ENCODE measurements at regions not wholly inside any gene's neighbourhood (a gene's known extent, or its start where the extent isn't known, plus 50 kb on each side); places are given as distances from the start of the nearest gene placed in this dataset.
"Not testable (repeated sequence)": the region's sequence is repeated elsewhere in the genome, so short reads cannot be mapped to it uniquely, and the experiment has no call there.

DNA sequence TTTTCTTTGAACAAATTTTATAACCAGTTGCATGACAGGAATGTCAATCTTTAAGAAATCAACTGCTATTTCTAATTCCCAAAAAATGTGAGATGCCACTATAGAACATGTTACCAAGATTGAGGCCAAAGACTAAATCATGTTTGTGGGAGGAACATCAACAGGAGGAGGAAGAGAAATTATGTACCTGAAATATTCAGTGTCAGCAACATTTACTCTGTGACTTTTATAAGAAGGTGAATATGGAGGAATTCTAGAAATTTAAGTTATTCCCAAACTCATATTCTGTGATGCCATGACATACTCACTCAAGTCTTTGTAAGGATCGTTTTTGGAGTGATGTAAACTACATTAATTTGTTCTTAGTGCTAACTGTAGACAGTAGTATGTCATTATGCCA is 408.4 kb downstream of the SH2D4B start:
- DNase-seq (ENCODE audit: low read depth in 1 of 2, low spot score in 1 of 2) = no peak

GRCh38 chr10:80946957-80947726 is 409.4 kb downstream of the SH2D4B start:
- no peak for DNase-seq (ENCODE audit: low read depth in 1 of 2, low spot score in 1 of 2)

- DNase-seq (ENCODE audit: low read depth in 1 of 2, low spot score in 1 of 2) = no peak
Observed at GRCh38 chr10:80949785-80950184, 412.1 kb downstream of the SH2D4B start.

DNA sequence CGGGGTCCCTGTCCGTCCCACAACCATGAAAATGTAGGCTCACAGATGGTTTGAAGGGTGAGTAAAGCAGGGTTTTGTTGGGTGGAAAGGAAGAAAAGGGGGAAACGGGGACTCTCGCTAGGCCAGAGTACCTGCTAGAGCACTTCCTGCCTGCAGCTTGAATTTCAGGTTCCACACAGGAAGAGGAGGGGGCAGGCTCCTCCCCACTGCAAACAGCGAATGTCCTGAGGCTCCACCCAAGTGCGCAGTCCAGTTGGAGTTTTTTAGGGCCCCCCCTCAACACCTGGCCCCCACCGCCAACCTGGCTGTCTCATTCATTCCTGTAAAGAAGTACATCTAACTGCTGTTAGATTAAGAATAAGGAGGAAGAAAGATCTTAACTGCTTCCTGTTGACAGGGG is 414.7 kb downstream of the SH2D4B start:
- DNase-seq (ENCODE audit: low read depth in 1 of 2, low spot score in 1 of 2) = no peak

DNA sequence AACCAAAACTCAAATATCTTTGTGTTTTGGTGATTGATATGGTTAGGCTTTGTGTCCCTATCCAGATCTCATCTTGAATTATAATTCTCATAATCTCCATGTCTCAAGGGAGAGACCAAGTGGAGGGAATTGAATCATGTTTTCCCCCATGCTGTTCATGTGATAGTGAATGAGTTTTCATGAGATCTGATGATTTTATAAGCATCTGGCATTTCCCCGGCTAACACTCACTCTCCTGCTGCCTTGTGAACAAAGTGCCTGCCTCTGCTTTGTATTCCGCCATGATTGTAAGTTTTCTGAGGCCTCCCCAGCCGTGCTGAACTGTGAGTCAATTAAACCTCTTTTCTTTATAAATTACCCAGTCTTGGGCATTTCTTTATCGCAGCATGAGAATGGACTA is 419.5 kb downstream of the SH2D4B start:
- no peak for DNase-seq (ENCODE audit: low read depth in 1 of 2, low spot score in 1 of 2)

- no peak for DNase-seq (ENCODE audit: low read depth in 1 of 2, low spot score in 1 of 2)
Observed at GRCh38 chr10:80964179-80964578, 426.5 kb downstream of the SH2D4B start.

DNA sequence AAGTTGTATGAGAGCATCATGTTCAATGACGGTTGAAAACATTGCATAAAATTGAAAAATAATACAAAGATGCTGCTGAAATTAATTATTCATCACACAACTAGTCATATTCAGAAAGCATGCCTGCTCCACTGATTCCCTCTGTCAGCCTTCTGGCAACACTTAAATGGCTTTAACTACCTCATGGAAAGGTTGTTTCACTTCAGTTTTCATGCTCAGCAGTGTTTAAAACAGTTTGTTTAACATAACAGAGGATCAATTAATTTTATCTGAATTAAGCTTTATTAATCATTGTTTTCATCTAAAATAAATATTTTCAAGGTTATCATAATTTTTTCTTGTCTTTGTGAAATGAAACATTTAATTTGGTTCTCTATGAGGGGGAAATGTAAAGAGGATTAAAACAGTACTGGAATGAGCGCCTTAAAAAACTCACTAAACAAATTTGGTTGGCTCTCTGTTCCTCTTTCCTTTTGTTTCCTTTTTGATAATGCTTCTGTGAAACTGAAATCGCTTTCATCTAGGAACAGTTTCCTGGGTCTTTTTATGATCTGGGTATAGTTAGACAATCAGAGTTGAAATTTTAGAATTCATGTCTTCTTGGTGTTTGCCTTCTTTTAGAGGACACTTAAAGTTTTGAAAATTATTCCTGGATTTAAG is 427.4 kb downstream of the SH2D4B start:
- no peak for DNase-seq (ENCODE audit: low read depth in 1 of 2, low spot score in 1 of 2)

DNA sequence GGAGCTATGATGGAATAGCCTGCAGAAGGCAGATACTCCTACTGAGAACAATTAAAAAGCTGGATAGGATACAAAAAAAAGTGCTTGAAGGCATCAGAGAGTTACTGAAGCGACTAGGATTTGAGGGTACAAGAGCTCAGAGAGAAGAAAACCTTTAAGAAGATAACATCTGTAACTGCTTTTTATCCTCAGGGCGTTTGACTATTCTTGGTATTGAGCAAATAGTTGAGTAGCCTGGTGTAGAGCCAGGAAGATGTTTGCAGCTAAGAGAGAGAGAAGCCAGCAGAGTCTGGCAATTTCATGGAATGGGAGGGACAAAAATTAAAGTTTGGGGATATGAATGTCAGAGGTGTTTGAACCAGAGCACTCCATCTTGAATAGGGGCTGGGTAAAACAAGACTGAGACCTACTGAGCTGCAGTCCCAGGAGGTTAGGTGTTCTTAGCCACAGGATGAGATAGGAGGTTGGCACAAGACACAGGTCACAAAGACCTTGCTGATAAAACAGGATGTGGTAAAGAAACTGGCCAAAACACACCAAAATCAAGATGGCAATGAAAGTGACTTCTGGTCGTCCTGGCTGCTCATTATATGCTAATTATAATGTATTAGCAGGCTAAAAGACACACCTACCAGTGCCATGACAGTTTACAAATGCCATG is 428.8 kb downstream of the SH2D4B start:
- no peak for DNase-seq (ENCODE audit: low read depth in 1 of 2, low spot score in 1 of 2)

DNA sequence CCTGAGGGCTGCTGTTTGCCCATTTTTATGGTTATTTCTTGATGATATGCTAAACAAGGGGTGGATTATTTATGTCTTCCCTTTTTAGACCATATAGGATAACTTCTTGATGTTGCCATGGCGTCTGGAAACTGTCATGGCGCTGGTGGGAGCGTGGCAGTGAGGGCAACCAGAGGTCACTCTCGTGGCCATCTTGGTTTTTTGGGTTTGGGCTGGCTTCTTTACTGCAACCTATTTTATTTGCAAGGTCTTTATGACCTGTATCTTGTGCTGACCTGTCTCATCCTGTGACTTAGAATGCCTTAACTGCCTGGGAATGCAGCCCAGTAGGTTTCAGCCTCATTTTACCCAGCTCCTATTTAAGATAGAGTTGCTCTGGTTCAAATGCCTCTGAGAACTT is 429.7 kb downstream of the SH2D4B start:
- DNase-seq (ENCODE audit: low read depth in 1 of 2, low spot score in 1 of 2) = not testable (repeated sequence)

DNA sequence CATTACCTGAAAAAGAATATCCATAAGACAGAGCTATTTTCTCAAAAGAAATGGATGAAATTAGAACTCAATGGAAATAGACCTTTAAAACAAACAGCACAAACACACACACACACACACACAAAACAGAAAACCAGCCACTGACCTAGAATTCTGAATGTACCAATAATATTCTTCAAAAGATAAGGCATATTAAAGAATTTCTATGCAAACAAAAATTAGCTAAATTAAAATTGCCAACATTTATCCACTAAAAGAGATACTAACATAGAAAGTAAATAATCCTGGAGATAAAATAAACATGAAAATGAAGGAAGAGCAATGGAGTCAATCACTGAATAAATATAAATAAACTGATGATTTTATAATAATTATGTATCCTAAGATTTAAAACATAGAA is 431.2 kb downstream of the SH2D4B start:
- no peak for DNase-seq (ENCODE audit: low read depth in 1 of 2, low spot score in 1 of 2)

DNA sequence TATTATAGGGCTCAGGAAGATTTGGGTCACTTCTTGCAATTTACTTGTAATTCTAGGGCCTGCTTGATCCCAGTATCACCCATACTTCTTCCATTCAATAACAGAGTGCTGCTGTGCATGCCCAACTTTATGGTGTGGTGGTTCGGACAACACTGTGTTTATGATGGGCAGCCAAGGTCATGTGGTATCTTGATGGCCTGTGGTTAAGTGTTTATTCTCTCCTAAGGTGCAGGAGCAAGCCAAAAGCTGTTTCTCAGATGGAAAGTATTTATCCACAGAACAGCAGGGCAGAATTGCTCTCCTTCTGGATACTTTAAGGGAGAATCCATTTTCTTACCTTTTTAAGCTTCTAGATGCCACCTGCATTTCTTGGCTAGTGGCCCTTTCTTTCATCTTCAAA is 433.8 kb downstream of the SH2D4B start:
- DNase-seq (ENCODE audit: low read depth in 1 of 2, low spot score in 1 of 2) = no peak

DNA sequence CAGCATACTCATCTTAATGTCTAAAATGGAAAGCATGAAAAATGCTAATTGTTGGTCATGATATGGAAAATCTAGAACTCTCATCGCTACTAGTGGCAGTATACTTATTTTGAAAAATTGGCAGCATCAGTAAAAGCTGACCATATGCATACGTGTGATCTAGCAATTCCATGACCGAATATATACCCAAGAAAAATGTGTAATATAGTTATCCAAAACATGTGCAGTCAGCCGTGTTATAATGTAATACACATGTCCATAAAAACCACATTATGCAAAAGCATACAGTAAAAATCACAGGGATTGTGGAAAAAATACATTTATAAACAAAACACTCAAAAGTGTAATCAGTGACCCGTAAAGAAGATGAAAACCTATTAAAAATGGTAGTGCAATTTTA is 439.0 kb downstream of the SH2D4B start:
- DNase-seq (ENCODE audit: low read depth in 1 of 2, low spot score in 1 of 2) = no peak

DNA sequence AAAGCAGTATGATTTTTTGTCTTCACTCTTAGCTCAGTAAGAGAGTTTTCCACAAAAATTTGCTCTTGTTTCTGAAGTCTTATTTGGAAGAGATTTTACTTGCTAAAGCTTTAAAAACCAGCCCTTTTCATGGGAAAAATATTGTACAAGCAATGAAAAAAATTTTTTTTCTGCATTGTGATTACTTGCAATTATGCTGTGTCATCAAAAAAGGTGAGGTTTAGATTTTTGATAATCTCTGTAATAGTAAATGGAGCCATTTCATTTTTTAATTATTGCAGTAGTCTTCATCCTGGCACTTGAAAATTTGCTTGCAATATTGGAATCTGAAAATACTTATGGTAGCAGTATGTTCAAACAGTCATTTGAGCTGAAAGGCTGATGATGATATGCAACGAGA is 447.4 kb downstream of the SH2D4B start:
- no peak for DNase-seq (ENCODE audit: low read depth in 1 of 2, low spot score in 1 of 2)

GRCh38 chr10:80986596-80986995 is 448.9 kb downstream of the SH2D4B start:
- no peak for DNase-seq (ENCODE audit: low read depth in 1 of 2, low spot score in 1 of 2)

DNA sequence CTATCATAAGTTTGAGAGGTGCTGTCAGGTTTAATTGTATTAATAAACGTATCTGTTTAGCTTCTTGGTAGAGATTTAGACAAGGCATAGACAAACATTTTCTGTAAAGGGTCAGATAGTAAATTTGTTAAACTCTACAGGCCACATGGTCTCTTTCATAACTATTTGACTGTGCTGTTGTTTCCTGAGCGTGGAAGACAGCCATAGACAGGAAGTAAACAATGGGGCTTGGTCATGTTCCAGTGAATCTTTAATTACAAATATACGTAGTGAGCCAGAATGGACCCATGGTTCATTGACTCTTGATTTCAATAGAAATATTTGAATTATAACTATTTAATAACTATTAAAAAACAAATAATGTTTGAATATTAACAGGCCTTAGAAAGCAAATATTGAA is 451.1 kb downstream of the SH2D4B start:
- no peak for DNase-seq (ENCODE audit: low read depth in 1 of 2, low spot score in 1 of 2)

- DNase-seq (ENCODE audit: low read depth in 1 of 2, low spot score in 1 of 2) = no peak
Observed at GRCh38 chr10:80996615-80997193, 459.0 kb downstream of the SH2D4B start.

- DNase-seq (ENCODE audit: low read depth in 1 of 2, low spot score in 1 of 2) = no peak
Observed at GRCh38 chr10:81000781-81001180, 463.1 kb downstream of the SH2D4B start.

DNA sequence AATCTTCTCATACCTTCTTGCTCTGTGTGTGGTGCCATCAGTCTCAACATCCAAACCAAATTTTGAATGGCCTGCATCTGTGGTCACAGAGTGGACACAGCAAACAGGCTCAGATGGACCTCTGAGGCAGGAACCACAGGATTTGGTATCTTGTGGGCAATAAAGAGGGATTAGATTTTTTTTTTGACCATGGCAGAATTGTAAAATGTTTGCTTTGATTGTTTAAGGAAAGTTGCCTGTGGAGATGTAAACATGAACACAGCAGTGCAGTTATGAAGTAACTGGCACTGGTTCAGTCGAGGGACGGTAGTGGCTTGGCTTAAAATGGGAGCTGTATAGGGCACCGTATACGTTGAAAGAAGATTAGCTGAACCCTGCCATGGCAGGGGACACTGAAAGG is 464.7 kb downstream of the SH2D4B start:
- no peak for DNase-seq (ENCODE audit: low read depth in 1 of 2, low spot score in 1 of 2)

DNA sequence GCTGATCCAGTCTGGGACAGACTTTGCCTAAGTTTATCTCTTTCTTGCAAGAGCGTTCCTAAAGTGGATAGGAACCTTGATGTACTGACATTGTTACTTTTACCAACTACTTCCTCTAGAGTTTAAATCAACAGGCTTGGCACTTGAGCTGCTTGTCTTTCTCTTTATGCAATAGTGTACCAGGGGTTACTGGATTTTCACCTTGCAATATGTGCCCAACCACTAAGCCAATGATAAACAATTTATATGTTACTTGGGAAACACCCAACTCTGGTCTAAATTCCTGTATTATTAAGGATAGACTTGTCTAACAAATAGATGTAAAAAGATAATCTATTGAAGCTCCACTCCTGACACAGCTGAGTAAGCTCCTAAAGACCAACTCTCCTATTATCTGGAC is 470.2 kb downstream of the SH2D4B start:
- no peak for DNase-seq (ENCODE audit: low read depth in 1 of 2, low spot score in 1 of 2)

- DNase-seq (ENCODE audit: low read depth in 1 of 2, low spot score in 1 of 2) = no peak
Observed at GRCh38 chr10:81008726-81009125, 471.0 kb downstream of the SH2D4B start.

- no peak for DNase-seq (ENCODE audit: low read depth in 1 of 2, low spot score in 1 of 2)
Observed at GRCh38 chr10:81009296-81009695, 471.6 kb downstream of the SH2D4B start.

- no peak for DNase-seq (ENCODE audit: low read depth in 1 of 2, low spot score in 1 of 2)
Observed at GRCh38 chr10:81013771-81014170, 476.1 kb downstream of the SH2D4B start.

All from activated CD4-positive, alpha-beta T cell treated with anti-CD3 and anti-CD28 coated beads, Interleukin-2, amount 50 U/mL, for 24 hours (primary cell).